ENCODE measurements at regions not wholly inside any gene's neighbourhood (a gene's known extent, or its start where the extent isn't known, plus 50 kb on each side); places are given as distances from the start of the nearest gene placed in this dataset.

DNA sequence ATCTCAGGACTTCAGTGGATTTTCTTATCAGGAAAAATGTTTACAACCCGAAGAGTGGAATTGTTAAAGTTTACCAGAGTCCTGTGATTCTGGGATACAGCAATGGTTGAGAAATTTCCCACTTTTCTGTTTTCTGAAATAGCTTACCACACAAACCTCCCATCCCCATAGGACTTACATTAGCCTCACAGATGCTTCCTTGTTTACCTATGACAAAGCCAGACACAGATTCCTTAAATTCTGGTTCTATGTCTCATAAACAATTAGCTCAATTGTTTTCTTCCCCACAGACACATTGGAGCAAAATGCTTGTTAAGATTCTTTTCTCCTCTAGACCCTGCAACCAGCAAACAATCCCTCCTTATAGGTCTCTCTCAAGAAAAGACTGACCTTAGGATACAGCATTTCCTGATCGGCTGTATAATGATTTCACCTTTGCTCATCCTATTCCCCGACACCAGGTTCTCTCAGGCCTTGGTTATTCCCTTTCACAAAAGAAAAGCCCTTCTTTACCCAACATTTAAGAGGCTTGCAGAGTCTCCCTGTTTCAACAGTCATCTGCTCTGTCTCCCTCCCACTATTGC, 886.2 kb downstream of the ARAP2 start:
- peaks cover 0 to 31% (median 15%) of the 10 kb centered on the region in 3 donors for H3K9me3 Mint-ChIP-seq
- no peak for ATAC-seq (replicated peaks in 1 of 4)
- H3K4me3 Mint-ChIP-seq: no peak overlapping the region
- ChIA-PET CTCF (no interaction called here), POLR2A (no interaction called here)
- no peak overlapping the region for H3K27ac ChIP-seq (ENCODE audit: low read length)
- no peaks in the 10 kb centered on the region for H3K27me3 Mint-ChIP-seq
- no peak for DNase-seq
- H3K4me1 ChIP-seq (ENCODE audit: control insufficient read depth in 1 of 2, extremely low read depth in 1 of 2, insufficient read depth in 2 of 2, low read length in 2 of 2): no peaks in the 10 kb centered on the region
- no peaks in the 10 kb centered on the region for H3K36me3 Mint-ChIP-seq
- H3K27ac Mint-ChIP-seq: no peak overlapping the region
- H3K27me3 ChIP-seq (replicated peaks in 1 of 2; ENCODE audit: control insufficient read depth in 2 of 2, extremely low read depth in 1 of 2, insufficient read depth in 2 of 2, low read length in 1 of 2): no peaks in the 10 kb centered on the region
- no peaks in the 10 kb centered on the region for H3K4me1 Mint-ChIP-seq
- 83% methylated on average over 1 of the region's 3 CpGs for WGBS (ENCODE audit: insufficient coverage)
- no peak overlapping the region for H3K4me3 ChIP-seq (ENCODE audit: control insufficient read depth in 1 of 2, extremely low read depth in 1 of 2, low read length in 1 of 2)
- no peaks in the 10 kb centered on the region for H3K36me3 ChIP-seq (ENCODE audit: control insufficient read depth in 2 of 2, extremely low read depth in 1 of 2, insufficient read depth in 1 of 2, low read length in 1 of 2)
- H3K9me3 ChIP-seq: no peaks in the 10 kb centered on the region

DNA sequence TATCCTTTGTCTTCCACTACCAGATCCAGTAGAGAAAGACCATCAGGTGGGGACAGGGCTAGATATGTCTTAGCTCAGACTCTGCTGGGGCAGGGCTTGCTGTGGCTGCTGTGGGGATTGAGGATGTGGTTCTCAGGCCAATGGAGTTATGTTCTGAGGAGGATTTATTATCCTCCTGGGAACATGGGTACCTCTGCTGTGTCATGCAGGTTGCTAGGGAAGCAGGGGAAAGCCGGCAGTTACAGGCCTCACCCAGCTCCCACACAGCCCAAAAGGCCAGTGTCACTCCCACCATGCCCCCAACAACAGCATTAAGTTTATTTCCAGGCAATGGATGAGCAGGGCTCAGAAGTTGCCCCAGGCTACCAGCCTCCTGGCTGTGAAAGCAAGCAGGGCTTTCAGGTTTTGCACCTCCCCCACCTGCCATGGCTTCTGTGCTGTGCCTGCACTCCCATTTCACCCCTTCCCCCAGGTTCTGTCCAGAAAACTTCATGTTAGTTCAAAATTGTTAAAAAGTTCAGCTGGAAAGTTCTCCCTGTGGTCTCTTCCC, 879.9 kb downstream of the ARAP2 start:
- Mint-ChIP-seq H3K4me3 (no peak overlapping the region), H3K36me3 (no peaks in the 10 kb centered on the region), H3K27ac (no peak overlapping the region), H3K27me3 (no peaks in the 10 kb centered on the region), H3K9me3 (peaks cover 14 to 40% (median 32%) of the 10 kb centered on the region in 3 donors), H3K4me1 (no peaks in the 10 kb centered on the region)
- no peaks in the 10 kb centered on the region for H3K27me3 ChIP-seq (replicated peaks in 1 of 2; ENCODE audit: control insufficient read depth in 2 of 2, extremely low read depth in 1 of 2, insufficient read depth in 2 of 2, low read length in 1 of 2)
- CTCF ChIA-PET: no interaction called here
- H3K4me1 ChIP-seq (ENCODE audit: control insufficient read depth in 1 of 2, extremely low read depth in 1 of 2, insufficient read depth in 2 of 2, low read length in 2 of 2): no peaks in the 10 kb centered on the region
- POLR2A ChIA-PET: no interaction called here
- no CpG with 5 or more reads among the region's 1 CpG for WGBS (ENCODE audit: insufficient coverage)
- H3K36me3 ChIP-seq (ENCODE audit: control insufficient read depth in 2 of 2, extremely low read depth in 1 of 2, insufficient read depth in 1 of 2, low read length in 1 of 2): no peaks in the 10 kb centered on the region
- no peak for ATAC-seq (replicated peaks in 1 of 4)
- H3K27ac ChIP-seq (ENCODE audit: low read length): no peak overlapping the region
- no peaks in the 10 kb centered on the region for H3K9me3 ChIP-seq
- no peak overlapping the region for H3K4me3 ChIP-seq (ENCODE audit: control insufficient read depth in 1 of 2, extremely low read depth in 1 of 2, low read length in 1 of 2)
- DNase-seq: no peak

DNA sequence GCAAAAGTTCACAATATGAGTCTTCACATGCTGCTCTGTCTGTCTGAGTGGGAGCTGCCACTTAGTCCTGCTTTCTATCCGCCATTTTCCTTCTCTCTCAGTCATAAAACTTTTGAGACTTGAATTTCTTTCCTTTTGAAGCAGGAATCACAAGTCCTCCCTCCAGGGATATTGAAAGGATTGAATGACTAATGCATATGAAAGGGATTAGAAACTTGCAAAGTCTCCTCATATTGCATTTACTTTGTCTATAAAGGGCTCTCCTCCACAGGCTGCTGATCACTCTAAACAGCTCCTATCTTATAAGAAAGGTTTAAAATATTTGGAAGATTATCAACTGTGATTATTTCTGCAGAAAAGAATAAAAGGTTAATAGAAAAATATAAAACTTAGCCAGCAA, 879.1 kb downstream of the ARAP2 start:
- H3K27ac Mint-ChIP-seq: no peak overlapping the region
- no peaks in the 10 kb centered on the region for H3K27me3 Mint-ChIP-seq
- no peaks in the 10 kb centered on the region for H3K4me1 Mint-ChIP-seq
- POLR2A ChIA-PET: no interaction called here
- H3K36me3 ChIP-seq (ENCODE audit: control insufficient read depth in 2 of 2, extremely low read depth in 1 of 2, insufficient read depth in 1 of 2, low read length in 1 of 2): no peaks in the 10 kb centered on the region
- no peaks in the 10 kb centered on the region for H3K27me3 ChIP-seq (replicated peaks in 1 of 2; ENCODE audit: control insufficient read depth in 2 of 2, extremely low read depth in 1 of 2, insufficient read depth in 2 of 2, low read length in 1 of 2)
- ATAC-seq (replicated peaks in 1 of 4) (no peak), DNase-seq (no peak)
- H3K9me3 Mint-ChIP-seq: peaks cover 14 to 36% (median 25%) of the 10 kb centered on the region in 3 donors
- no peaks in the 10 kb centered on the region for H3K9me3 ChIP-seq
- no peaks in the 10 kb centered on the region for H3K4me1 ChIP-seq (ENCODE audit: control insufficient read depth in 1 of 2, extremely low read depth in 1 of 2, insufficient read depth in 2 of 2, low read length in 2 of 2)
- H3K27ac ChIP-seq (ENCODE audit: low read length): no peak overlapping the region
- CTCF ChIA-PET: no interaction called here
- no peaks in the 10 kb centered on the region for H3K36me3 Mint-ChIP-seq
- no CpG with 5 or more reads among the region's 1 CpG for WGBS (ENCODE audit: insufficient coverage)
- H3K4me3 Mint-ChIP-seq: no peak overlapping the region
- no peak overlapping the region for H3K4me3 ChIP-seq (ENCODE audit: control insufficient read depth in 1 of 2, extremely low read depth in 1 of 2, low read length in 1 of 2)

DNA sequence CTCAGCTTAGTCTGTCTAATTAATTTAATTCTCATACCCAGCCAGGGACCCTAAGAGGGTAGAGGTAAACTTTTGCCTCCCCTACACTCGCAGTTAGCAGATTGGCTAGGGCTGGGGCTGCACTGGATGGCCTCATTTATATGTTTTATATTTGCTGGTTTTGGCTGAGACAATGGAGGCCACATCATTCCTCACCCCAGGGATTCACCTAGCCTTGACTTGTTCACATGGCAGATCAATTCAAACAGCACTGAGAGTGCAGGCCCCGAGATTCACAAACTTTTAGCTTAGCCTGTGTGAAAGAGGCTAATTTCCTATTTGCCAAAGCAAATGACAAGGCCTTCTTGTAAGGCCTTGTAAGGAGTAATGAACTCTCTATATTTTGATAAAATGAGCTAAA, 844.4 kb downstream of the ARAP2 start:
- WGBS (ENCODE audit: insufficient coverage): no CpG with 5 or more reads among the region's 2 CpGs
- ATAC-seq (replicated peaks in 1 of 4): no peak
- Mint-ChIP-seq H3K27ac (no peak overlapping the region), H3K4me3 (no peak overlapping the region), H3K4me1 (no peaks in the 10 kb centered on the region), H3K27me3 (no peaks in the 10 kb centered on the region), H3K9me3 (peaks cover 0 to 7% (median 6%) of the 10 kb centered on the region in 3 donors), H3K36me3 (no peaks in the 10 kb centered on the region)
- Histone ChIP-seq H3K27me3 (replicated peaks in 1 of 2; ENCODE audit: control insufficient read depth in 2 of 2, extremely low read depth in 1 of 2, insufficient read depth in 2 of 2, low read length in 1 of 2) (no peaks in the 10 kb centered on the region), H3K9me3 (no peaks in the 10 kb centered on the region), H3K36me3 (ENCODE audit: control insufficient read depth in 2 of 2, extremely low read depth in 1 of 2, insufficient read depth in 1 of 2, low read length in 1 of 2) (no peaks in the 10 kb centered on the region), H3K4me3 (ENCODE audit: control insufficient read depth in 1 of 2, extremely low read depth in 1 of 2, low read length in 1 of 2) (no peak overlapping the region), H3K27ac (ENCODE audit: low read length) (no peak overlapping the region), H3K4me1 (ENCODE audit: control insufficient read depth in 1 of 2, extremely low read depth in 1 of 2, insufficient read depth in 2 of 2, low read length in 2 of 2) (no peaks in the 10 kb centered on the region)
- DNase-seq: no peak
- ChIA-PET POLR2A (interaction anchor here in 1 of 2 donors (0.6 kb wide), 1 partner anchor 763 kb away, joined by 3 read pairs; no protein-coding TSS in a partner anchor), CTCF (no interaction called here)

DNA sequence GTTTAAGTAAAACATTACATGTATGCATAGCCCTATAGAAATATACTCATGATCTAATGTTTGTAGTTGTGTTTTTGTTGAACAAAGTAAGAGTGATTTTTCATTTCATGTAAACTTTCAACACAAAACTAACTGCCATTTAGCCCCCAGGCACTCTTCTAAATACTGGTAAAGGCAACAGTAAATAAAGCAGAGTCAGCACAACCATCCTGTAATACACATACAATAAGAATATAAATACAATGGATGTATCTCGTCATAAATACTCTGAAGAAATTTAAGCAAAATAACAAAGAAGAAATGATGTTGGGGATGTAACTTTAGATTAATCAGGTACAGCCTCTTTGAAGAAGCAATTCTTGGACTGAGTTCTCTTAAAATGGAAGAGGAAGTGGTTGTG, 821.2 kb downstream of the ARAP2 start:
- POLR2A ChIA-PET: no interaction called here

DNA sequence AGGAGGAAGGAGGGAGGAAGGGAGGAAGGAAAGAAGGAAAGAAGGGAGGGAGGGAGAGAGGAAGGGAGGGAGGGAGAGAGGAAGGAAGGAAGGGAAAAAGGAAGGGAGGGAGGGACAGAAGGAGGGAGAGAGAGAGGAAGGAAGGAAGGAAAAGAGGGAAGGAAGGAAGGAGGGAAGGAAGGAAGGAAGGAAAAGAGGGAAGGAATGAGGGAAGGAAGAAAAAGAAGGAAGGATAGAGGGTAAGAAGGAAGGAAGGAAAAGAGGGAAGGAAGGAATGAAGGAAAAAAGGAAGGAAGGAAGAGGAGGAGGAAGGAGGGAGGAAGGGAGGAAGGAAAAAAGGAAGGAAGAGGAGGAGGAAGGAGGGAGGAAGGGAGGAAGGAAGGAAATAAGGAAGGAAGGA, 796.8 kb downstream of the ARAP2 start:
- no peak for DNase-seq
- H3K27ac Mint-ChIP-seq: no peak overlapping the region
- Histone ChIP-seq H3K9me3 (no peaks in the 10 kb centered on the region), H3K27ac (ENCODE audit: low read length) (no peak overlapping the region), H3K27me3 (replicated peaks in 1 of 2; ENCODE audit: control insufficient read depth in 2 of 2, extremely low read depth in 1 of 2, insufficient read depth in 2 of 2, low read length in 1 of 2) (no peaks in the 10 kb centered on the region), H3K4me3 (ENCODE audit: control insufficient read depth in 1 of 2, extremely low read depth in 1 of 2, low read length in 1 of 2) (no peak overlapping the region), H3K36me3 (ENCODE audit: control insufficient read depth in 2 of 2, extremely low read depth in 1 of 2, insufficient read depth in 1 of 2, low read length in 1 of 2) (no peaks in the 10 kb centered on the region), H3K4me1 (ENCODE audit: control insufficient read depth in 1 of 2, extremely low read depth in 1 of 2, insufficient read depth in 2 of 2, low read length in 2 of 2) (no peaks in the 10 kb centered on the region)
- H3K9me3 Mint-ChIP-seq: peaks cover 11 to 35% (median 14%) of the 10 kb centered on the region in 3 donors
- ChIA-PET CTCF (no interaction called here), POLR2A (no interaction called here)
- no peaks in the 10 kb centered on the region for H3K4me1 Mint-ChIP-seq
- no peaks in the 10 kb centered on the region for H3K36me3 Mint-ChIP-seq
- no peak for ATAC-seq (replicated peaks in 1 of 4)
- H3K27me3 Mint-ChIP-seq: no peaks in the 10 kb centered on the region
- no peak overlapping the region for H3K4me3 Mint-ChIP-seq

More for the DNA sequence above, 821.2 kb downstream of the ARAP2 start:
- Mint-ChIP-seq H3K36me3 (no peaks in the 10 kb centered on the region), H3K4me3 (no peak overlapping the region), H3K27me3 (no peaks in the 10 kb centered on the region), H3K27ac (no peak overlapping the region), H3K9me3 (peaks cover 0 to 4% (median 0%) of the 10 kb centered on the region in 3 donors), H3K4me1 (no peaks in the 10 kb centered on the region)
- CTCF ChIA-PET: interaction anchor here in 1 of 2 donors (0.6 kb wide), 1 partner anchor 151 kb away, joined by 3 read pairs; no protein-coding TSS in a partner anchor
- ATAC-seq (replicated peaks in 1 of 4) (no peak), DNase-seq (no peak)
- WGBS (ENCODE audit: insufficient coverage): no CpG with 5 or more reads among the region's 1 CpG
- H3K4me3 ChIP-seq (ENCODE audit: control insufficient read depth in 1 of 2, extremely low read depth in 1 of 2, low read length in 1 of 2): no peak overlapping the region
- H3K27ac ChIP-seq (ENCODE audit: low read length): no peak overlapping the region
- H3K27me3 ChIP-seq (replicated peaks in 1 of 2; ENCODE audit: control insufficient read depth in 2 of 2, extremely low read depth in 1 of 2, insufficient read depth in 2 of 2, low read length in 1 of 2): no peaks in the 10 kb centered on the region
- no peaks in the 10 kb centered on the region for H3K36me3 ChIP-seq (ENCODE audit: control insufficient read depth in 2 of 2, extremely low read depth in 1 of 2, insufficient read depth in 1 of 2, low read length in 1 of 2)
- no peaks in the 10 kb centered on the region for H3K4me1 ChIP-seq (ENCODE audit: control insufficient read depth in 1 of 2, extremely low read depth in 1 of 2, insufficient read depth in 2 of 2, low read length in 2 of 2)
- no peaks in the 10 kb centered on the region for H3K9me3 ChIP-seq

DNA sequence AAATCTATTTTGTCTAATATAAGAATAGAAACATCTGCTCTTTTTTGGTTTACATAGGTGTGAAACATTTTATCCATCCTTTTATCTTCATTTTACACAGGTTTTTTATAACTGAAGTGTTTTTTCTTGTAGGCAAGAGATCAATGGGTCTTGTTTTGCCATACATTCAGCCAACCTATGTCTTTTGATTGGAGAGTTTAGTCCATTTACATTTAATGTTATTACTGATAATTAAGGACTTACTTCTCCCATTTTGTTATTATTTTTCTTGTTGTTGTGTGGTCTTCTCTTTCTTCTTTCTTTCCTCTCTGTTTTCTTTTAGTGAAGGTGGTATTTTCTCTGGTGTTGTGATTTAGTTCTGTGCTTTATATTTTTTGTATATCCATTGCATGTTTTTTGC, 785.3 kb downstream of the ARAP2 start:
- no peaks in the 10 kb centered on the region for H3K4me1 ChIP-seq (ENCODE audit: control insufficient read depth in 1 of 2, extremely low read depth in 1 of 2, insufficient read depth in 2 of 2, low read length in 2 of 2)
- POLR2A ChIA-PET: no interaction called here
- no peaks in the 10 kb centered on the region for H3K36me3 Mint-ChIP-seq
- no peaks in the 10 kb centered on the region for H3K9me3 ChIP-seq
- CTCF ChIA-PET: no interaction called here
- H3K9me3 Mint-ChIP-seq: peaks cover 14 to 36% (median 19%) of the 10 kb centered on the region in 3 donors
- H3K4me3 Mint-ChIP-seq: no peak overlapping the region
- H3K4me3 ChIP-seq (ENCODE audit: control insufficient read depth in 1 of 2, extremely low read depth in 1 of 2, low read length in 1 of 2): no peak overlapping the region
- no peaks in the 10 kb centered on the region for H3K4me1 Mint-ChIP-seq
- no peaks in the 10 kb centered on the region for H3K36me3 ChIP-seq (ENCODE audit: control insufficient read depth in 2 of 2, extremely low read depth in 1 of 2, insufficient read depth in 1 of 2, low read length in 1 of 2)
- no peaks in the 10 kb centered on the region for H3K27me3 ChIP-seq (replicated peaks in 1 of 2; ENCODE audit: control insufficient read depth in 2 of 2, extremely low read depth in 1 of 2, insufficient read depth in 2 of 2, low read length in 1 of 2)
- H3K27me3 Mint-ChIP-seq: no peaks in the 10 kb centered on the region
- DNase-seq (no peak), ATAC-seq (replicated peaks in 1 of 4) (no peak)
- H3K27ac Mint-ChIP-seq: no peak overlapping the region
- no peak overlapping the region for H3K27ac ChIP-seq (ENCODE audit: low read length)
